ENCODE measurements at regions not wholly inside any gene's neighbourhood (a gene's known extent, or its start where the extent isn't known, plus 50 kb on each side); places are given as distances from the start of the nearest gene placed in this dataset.
A peak's percentile ranks its signal among the peaks of the same experiment; 100 is the strongest.
"Not testable (repeated sequence)": the region's sequence is repeated elsewhere in the genome, so short reads cannot be mapped to it uniquely, and the experiment has no call there.

DNA sequence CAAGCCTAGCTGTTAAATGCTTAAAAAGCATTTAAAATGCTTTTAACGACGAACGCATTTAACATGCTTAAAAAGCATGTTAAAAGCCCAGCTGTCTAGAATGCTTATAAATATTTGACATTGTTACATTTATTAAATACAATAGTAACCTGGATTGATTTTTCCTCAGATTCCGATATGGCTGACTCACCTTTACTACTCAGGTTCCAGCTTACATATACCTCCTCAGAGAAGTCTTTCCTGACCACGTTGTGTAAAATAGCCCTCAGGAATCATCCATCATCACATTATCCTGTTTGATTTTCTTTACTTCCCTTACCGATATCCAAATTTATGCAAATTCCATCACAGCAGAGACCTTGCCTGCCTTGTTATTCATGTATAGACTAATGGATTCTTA lies 51.4 kb downstream of the SLC41A2 start:
- no peak for DNase-seq

DNA sequence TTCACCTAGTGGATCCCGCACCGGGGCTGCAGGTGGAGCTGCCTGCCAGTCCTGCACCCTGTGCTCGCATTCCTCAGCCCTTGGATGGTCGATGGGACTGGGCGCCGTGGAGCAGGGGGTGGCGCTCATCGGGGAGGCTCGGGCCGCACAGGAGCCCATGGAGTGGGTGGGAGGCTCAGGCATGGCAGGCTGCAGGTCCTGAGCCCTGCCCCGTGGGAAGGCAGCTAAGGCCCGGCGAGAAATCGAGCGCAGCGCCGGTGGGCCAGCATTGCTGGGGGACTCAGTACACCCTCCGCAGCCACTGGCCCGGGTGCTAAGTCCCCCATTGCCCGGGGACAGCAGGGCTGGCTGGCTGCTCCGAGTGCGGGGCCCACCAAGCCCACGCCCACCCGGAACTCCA lies 52.6 kb downstream of the SLC41A2 start:
- DNase-seq: not testable (repeated sequence)

DNA sequence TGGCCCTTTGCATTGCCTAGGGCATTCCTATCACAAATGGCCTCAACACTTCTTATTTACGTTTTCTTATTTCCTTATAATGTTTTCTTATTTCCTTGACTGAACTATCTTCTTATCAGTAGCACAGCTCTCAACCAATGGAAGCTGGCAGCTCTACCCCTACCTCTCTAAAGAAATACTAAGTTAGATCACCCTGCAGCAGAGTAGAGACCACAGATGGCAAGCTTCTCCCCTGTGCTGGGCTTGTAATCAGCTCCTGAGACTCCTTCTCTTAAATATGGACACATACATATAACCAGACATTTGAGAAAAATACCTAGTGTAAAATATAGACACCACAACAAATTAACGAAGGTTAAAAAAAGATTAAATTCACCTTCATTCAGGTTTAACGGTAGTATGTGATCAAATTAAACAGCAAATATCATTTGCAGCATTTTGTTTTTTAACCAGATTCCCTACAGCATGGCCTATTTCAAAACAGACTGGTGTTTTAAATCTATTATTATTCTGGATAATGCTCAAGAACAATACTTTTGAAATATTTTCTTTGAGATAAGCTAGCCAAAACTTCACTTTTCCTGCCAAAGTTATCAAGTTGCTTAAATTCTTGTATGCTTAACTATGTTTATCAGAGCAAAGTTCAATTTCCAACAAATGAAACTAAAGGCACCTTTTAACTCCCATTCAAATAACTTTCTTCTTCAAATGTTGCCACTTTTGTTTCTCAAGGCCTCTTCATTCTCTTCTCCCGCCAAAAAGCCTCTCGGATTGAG lies 54.3 kb downstream of the SLC41A2 start:
- DNase-seq: no peak

DNA sequence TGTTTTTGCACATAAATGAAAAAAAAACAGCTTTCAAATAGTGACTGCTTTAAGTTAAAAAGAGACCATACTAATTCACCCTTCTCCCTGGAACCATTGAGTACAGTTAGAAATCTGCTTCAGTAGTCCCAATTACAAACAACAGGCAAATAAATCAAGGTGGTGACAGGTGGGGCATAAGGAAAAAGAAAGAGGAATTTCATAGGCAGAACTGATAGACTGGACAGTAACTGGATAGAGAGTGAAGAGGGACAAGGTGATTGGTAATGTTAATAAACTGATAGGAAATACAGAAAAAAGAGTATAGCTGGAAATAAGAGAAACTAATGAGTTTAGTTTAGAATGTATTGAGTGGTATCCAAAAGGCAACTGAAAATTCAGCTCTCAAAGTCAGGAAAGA lies 56.0 kb downstream of the SLC41A2 start:
- no peak for DNase-seq

DNA sequence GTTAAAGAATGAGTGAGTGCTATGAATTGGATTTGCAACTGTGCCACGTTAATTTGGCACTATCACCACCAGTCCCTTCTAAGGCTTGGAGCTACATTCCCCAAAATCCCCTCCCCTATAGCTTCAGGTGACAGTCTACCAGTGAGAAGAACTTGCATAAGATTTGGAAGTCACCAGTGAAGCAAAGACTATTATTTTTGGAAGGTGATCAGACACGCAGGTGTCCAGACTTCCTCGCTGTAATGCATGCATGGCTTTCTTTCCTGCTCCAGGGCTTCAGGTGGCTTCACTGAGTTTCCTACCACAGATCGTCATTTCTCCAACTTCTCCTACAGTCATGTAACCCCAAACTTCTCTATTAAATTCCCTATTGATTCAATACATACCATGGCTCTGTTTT lies 61.4 kb downstream of the SLC41A2 start:
- no peak for DNase-seq

DNA sequence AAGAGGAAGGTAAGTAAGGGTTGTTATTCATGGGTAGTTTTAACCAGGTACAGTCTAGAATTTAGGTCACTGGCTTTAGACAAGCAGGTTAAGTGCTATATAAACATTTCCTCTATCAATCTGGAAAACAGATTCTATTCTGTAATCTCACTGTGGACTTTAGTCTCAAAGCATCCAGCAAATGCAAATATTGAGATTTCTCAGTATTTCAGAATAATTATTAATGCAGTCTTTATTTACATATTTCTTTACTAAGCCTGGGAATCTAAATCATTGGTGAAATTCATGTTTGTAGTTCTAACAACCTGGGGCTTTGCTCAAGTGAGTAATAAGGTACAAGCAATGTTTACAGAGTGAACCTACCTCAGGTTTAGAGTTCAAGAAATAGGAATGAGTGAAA lies 61.9 kb downstream of the SLC41A2 start:
- DNase-seq: no peak

DNA sequence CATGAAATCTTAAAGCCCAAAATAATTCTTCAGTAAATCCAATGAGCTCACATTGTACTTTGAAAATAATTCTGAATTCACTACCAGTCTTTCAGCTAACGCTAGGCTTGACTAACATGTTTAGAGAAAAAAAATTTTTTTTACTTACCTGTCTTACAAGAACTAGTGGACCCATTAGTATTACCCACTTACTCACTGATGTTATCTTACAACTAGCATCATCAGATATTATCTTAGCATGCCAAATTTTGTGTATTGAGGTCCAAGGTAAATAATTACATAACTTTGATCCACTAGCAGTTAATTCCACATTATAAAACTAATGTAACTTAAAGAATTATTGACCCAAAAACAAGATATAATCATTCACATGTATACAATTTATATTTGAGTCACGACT lies 62.7 kb downstream of the SLC41A2 start:
- DNase-seq: no peak

DNA sequence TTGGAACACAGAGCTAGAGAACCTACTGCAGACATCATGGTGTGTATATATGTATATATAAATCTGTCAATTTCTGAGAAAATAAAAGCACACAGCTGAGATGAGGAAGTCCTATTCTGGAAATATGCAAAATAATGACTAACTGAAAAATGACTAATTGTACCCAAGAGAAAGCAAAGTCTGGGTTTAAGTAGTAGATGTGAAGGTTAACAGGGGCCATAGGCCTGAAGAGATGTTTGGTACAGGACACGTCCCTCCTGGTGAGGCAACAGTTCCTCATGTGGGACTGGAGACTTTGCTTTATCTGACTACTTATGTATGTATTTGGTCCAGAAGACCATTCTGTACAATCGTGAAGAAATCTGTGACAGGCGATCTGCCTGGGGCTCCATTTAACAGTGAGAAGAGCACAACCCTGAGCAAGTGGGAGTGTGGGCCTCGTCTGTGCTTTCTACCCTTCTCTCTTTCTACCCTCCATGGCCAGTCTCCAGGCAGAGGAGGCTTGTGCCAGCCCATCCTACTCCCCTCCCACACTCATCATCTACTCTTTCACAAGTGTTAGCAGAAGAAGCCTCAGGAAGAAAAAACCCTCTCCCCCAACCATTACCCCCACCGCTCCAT lies 67.5 kb downstream of the SLC41A2 start:
- peak; percentile 65 to 78 for DNase-seq

DNA sequence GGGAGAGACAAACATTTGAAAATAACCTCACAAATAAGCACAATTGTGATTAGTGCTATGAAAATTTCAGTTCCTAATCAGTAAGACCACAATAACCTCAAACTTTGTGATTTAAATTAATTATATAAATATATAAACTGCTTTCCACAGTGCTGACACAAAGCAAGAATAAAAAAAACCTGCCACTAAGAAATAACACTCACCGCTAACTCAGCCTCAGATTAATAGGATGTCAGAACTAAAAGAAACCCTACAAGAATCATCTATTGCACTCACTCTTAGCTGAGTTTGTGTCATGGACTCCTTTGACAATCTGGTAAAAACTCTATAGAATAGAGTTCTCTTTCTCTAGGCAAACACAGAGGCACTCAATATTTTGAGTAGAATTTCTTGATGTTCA lies 68.4 kb downstream of the SLC41A2 start:
- no peak for DNase-seq

DNA sequence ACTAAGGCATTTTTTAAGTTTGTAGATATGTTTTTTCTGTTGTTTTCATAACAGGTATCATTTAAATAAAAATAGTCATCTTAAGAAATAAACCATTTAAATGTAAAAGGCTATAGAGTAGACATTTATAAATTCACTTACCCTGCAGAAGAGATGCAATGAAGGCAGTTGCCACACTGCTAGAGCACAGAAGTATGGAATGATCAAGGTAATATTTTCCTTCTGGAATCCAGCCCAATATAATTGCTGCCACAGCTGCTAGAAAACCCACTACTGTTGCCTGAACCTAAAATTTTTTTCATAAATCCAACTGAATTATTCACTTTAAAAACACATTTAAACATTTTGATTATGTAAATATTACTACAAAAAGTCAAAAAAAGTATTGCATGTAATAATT lies 69.2 kb downstream of the SLC41A2 start:
- no peak for DNase-seq

DNA sequence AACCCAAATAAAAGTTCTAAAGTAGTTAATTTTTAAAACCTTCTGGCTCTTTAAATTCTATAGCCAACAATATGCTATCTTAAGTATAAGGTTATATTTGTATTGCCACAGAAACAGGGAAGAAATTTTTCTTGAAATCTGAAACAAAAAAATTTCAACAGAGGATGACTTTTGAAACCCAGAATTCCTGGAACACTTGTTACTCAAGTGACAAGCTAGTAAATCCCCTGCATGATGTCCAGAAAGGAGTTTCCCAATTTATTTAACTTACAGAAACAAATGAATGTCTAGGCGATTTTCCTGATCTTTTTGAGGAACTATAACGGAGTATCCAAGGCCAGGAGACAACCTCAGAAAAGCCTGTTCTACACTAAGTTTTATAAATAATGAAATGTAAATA lies 69.6 kb downstream of the SLC41A2 start:
- peak; percentile 64 to 92 for DNase-seq

DNA sequence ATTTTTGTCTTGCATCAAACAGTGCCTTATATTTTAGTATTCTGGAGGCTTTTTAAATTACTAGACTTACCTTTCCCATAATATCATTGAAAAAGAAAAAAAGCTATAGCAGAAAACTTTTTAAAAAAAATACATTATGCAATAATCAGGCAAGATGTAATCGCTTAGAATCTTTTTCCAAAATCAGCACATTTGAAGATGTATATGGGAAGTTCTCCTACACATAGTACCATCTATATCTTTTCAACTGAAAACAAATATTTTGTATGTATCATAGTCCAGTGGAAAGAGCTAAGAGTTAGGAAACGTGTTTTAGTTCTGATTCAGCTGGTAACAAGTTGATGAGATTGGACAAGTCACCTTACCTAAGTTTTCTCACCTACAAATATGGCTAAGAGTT lies 70.6 kb downstream of the SLC41A2 start:
- DNase-seq: peak in 1 of 2 donors; percentile 55

DNA sequence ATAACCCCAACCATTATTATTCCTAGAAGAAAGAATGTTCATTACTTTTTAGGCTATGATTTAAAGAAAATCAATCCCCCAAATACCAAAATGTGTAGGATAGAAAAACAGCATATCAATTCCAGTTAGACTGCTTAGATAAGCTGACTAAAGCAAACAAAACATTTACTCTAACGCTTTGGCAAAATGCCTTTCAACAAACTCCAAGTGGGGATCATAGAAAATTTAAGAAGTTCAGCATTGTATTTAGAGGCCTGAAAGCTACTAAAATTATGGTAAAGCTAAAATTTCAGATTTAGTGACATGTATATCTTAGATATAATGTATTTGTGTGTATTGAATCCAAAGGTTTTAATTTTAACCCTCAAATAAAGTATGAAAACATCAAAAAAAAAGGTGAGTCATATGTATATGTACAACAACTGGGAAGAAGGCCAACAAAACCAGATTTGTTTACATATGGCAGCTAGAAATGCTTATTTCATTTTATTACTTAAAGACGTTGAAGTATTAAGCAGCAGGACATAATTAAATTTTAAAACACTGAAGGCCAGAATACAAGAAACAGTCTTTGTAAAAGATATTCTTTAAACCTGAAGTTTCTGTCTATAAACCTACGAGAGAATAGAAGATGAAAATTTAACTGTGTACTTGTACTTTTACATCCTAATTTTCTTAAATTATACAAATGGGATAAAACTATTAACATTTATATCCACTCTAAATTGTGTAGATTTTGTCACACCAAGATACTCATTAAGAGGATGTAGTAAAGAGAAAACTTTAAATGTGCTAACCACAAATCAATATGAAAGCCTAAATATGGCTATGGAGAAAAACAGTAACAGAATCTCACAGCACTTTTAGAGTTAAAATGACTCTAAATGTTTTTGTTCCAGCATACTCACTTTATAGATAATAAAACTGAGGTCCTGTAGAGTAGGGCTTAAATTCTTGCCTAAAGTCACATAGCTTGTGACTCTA lies 71.4 kb downstream of the SLC41A2 start:
- DNase-seq: no peak

DNA sequence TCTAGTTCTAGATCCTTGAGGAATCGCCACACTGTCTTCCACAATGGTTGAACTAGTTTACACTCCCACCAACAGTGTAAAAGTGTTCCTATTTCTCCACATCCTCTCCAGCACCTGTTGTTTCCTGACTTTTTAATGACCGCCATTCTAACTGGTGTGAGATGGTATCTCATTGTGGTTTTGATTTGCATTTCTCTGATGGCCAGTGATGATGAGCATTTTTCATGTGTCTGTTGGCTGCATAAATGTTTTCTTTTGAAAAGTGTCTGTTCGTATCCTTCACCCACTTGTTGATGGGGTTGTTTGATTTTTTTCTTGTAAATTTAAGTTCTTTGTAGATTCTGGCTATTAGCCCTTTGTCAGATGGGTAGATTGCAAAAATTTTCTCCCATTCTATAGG lies 79.2 kb downstream of the SLC41A2 start:
- DNase-seq: not testable (repeated sequence)

DNA sequence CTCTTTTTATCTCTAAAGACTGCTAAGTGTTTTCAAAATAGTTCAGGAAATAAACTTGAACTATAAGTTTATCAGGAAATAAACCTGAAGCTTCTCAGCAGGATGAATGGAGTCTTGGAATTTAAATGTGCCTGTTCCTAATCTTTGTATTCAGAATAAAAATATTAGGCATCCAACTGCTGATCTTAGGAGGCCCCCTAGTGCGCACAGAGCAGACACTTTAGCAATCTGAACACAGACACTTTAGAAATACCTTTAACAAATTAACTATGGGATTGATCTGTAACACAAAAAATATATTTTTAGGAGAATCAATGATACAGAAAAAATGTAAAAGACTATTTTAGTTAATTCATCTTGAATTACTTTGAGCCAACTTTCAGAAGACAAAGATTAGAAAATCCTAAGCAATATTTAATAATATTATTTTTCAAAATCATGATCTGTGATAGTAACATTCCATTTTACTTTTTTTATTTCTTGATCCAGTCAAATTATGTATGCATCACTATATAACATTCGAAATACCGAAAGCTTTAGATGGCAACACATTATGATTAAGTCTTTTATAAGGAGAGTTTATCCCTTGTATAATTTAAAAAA lies 80.9 kb downstream of the SLC41A2 start:
- peak; percentile 31 to 47 for DNase-seq

DNA sequence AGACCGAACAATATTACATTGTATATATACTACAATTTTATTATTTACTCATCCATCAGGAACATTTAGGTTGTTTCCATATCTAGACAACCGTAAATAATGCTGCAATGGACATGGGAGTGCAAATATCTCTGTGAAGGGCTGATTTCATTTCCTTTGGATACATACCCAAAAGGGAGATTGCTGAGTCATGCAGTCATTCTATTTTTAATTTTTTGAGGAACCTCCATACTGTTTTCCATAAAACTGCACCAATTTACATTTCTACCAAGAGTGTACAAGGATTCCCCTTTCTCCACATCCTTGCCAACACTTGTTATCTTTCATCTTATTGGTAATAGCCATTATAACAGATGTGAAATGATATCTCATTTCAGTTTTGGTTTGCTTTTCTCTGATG lies 84.7 kb downstream of the SLC41A2 start:
- peak; percentile 14 to 38 for DNase-seq

DNA sequence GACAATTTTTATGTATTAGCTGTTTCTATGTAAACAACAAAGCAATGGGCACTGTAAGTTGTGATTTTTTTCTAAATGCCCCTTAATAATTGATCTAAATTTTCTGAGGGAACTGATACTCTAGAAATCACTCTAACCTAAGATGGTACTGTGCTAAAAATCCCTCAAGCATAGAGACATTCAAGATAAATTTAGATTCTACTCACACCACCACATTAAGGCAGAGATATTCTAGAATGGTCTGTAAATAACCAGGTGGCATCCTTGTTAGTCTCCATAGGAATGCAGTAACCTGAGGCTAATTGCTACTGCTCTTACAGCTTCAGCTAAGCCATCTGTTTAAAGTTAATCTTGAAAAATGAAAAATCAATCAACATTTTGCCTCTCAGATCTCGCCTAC lies 87.3 kb downstream of the SLC41A2 start:
- DNase-seq: no peak

DNA sequence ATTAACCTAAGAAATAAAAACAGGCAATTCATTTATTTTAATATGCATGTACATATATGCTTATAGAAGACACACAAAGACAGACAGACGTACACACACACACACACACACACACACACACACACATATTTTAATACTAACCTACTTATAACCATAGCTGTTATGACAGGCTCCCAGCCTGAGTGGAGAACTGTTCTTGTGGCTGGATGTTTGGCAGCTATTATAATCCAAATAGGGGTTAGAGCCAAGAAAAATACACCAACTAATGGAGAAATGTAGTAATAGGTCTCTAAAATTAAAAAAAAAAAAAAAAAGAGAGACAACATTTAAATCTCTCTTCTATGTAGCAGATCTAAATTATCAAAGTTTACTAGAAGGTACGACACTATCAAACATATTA lies 91.8 kb downstream of the SLC41A2 start:
- DNase-seq: no peak

DNA sequence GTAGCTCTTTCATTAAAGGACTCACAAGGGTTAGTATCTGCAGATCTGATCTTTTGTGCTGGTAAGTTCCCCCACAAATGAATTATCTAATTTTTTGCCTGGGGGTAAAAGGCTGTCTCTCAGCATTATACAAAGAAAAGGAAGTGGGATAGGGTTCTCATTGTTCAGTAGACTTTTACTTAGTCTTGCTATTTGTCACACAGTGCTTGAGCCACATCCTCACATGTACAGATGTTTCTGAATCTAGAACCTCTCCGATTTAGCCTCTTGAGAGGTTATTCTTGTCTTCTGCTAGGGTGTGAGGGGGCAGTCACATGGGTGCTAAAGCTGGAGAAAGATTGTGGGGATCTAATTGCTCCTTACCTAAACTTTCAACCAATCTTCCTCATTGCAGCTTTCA lies 93.0 kb downstream of the SLC41A2 start:
- DNase-seq: peak in 1 of 2 donors; percentile 28

DNA sequence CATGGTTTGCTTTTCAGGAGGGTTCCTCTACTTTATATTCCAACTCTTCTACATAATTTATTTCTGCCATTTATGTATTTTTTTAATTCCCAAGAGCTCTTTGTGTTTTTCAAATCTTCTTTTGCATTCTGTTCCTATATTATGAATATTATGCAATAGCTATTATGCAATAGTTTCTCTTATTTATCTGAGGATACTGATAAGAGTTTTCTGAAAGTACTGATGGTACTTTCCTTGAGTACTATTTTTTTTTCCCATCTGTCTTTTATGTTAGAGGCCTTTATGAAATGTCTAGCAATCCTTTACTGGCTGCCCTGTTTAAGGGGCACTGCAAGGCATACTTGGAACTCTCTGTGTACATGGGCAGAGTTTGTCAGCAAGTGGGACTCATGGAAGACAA lies 93.4 kb downstream of the SLC41A2 start:
- peak in 1 of 2 donors; percentile 45 for DNase-seq

DNA sequence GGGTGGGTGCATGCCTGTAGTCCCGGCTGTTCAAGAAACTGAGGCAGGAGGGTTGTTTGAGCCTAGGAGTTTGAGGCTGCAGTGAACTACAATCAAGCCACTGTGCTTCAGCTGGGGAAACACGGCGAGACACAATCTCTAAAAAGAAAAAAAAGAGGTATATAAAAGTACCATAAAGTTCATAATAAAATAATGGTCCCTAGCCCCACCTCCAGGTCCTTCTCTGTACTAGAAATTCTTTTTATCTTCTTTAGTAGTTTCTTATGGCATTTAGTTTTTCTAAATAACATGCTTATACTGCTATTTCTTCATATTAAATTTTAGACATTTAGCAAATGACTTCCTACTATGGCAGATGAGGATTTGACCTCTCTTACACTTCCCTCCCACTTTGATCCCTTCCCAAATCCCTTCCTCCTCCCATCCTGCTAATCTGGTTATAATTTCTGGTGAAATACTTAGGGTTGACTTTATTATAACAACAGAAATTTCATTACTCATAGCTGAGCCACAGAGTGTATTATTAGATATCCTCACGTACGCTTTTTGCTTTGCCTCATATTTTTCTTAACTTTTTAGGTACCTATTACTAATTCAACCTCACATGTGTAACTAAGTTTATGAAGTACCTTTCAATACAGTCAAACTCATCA lies 94.7 kb downstream of the SLC41A2 start:
- DNase-seq: no peak
